ENCODE measurements at regions not wholly inside any gene's neighbourhood (a gene's known extent, or its start where the extent isn't known, plus 50 kb on each side); places are given as distances from the start of the nearest gene placed in this dataset.

GRCh38 chr12:127773520-127773919 is 493.4 kb upstream of the TMEM132C start:
- Histone ChIP-seq H3K18ac (ENCODE audit: extremely low read depth, low read length) (no peak overlapping the region), H4K20me1 (replicated peaks in 1 of 2; ENCODE audit: control insufficient read depth in 1 of 2, insufficient read depth in 2 of 2, low read length in 2 of 2) (no peaks in the 10 kb centered on the region), H2BK12ac (ENCODE audit: low read depth, low read length) (no peak overlapping the region), H3K56ac (replicated peaks; ENCODE audit: insufficient read length, low read depth, low read length) (no peak overlapping the region), H2BK15ac (ENCODE audit: low read length) (no peak overlapping the region), H3K27ac (ENCODE audit: low read depth, low read length) (no peak overlapping the region), H2AFZ (ENCODE audit: low read length) (no peak overlapping the region), H3K4me1 (replicated peaks in 1 of 4; ENCODE audit: control insufficient read depth in 3 of 4, insufficient read depth in 4 of 4, low read length in 3 of 4) (peaks cover 0 to 5% (median 1%) of the 10 kb centered on the region in 4 experiments; a peak in 3 of 7 replicates), H3K27me3 (replicated peaks in 1 of 4; ENCODE audit: control insufficient read depth in 3 of 4, extremely low read depth in 1 of 4, insufficient read depth in 3 of 4, low read length in 3 of 4) (no peaks in the 10 kb centered on the region), H3K79me1 (ENCODE audit: low read depth, low read length) (no peaks in the 10 kb centered on the region), H2AK5ac (ENCODE audit: low read depth, low read length) (no peak overlapping the region), H3K23ac (ENCODE audit: insufficient read length) (no peak overlapping the region), H3K79me2 (ENCODE audit: control insufficient read depth in 1 of 2, insufficient read depth in 2 of 2, low read length in 2 of 2) (no peaks in the 10 kb centered on the region), H4K5ac (ENCODE audit: insufficient read length, low read depth, low read length) (no peak overlapping the region), H3K4me3 (ENCODE audit: extremely low read depth in 1 of 4, insufficient read depth in 2 of 4, low read depth in 3 of 4, low read length in 4 of 4) (no peak overlapping the region), H3K4ac (replicated peaks; ENCODE audit: insufficient read length, low read depth, low read length) (no peak overlapping the region), H3K14ac (ENCODE audit: insufficient read length) (no peak overlapping the region), H3K36me3 (ENCODE audit: control insufficient read depth in 2 of 4, insufficient read depth in 4 of 4, low read length in 3 of 4) (no peaks in the 10 kb centered on the region), H4K8ac (ENCODE audit: extremely low read depth, insufficient read depth, low read length) (no peak overlapping the region), H3K9me3 (ENCODE audit: insufficient read depth in 2 of 2, low read depth in 1 of 2, low read length in 1 of 2) (no peaks in the 10 kb centered on the region), H4K91ac (replicated peaks; ENCODE audit: insufficient read length, low read length) (no peak overlapping the region), H3K9ac (replicated peaks in 1 of 4; ENCODE audit: extremely low read depth in 1 of 4, low read depth in 3 of 4, low read length in 3 of 4) (no peak overlapping the region), H3K23me2 (ENCODE audit: low read depth, low read length) (no peaks in the 10 kb centered on the region), H2BK20ac (ENCODE audit: low read length) (no peak overlapping the region), H3K4me2 (ENCODE audit: insufficient read depth in 1 of 2, low read depth in 2 of 2, low read length in 2 of 2) (no peak overlapping the region), H2BK120ac (replicated peaks; ENCODE audit: low read depth, low read length) (no peak overlapping the region), H2BK5ac (ENCODE audit: low read depth, low read length) (no peak overlapping the region)
- 78% methylated on average over 6 of the region's 6 CpGs; no CpG with 5 or more reads in 1 of the 2 experiments for WGBS, 2 experiments (ENCODE audit: extremely low coverage in 1 of 2, insufficient coverage in 1 of 2, insufficient read length in 1 of 2, insufficient replicate concordance in 2 of 2, low coverage in 1 of 2, low lambda C conversion rate in 2 of 2, missing lambda C conversion rate in 1 of 2)
- no peak for DNase-seq (ENCODE audit: low read depth in 1 of 2, low spot score in 2 of 2)
- TF ChIP-seq YY1 (IDR thresholded peaks at IDR 0.05; ENCODE audit: low read depth, low read length) (no peak), CHD1 (IDR thresholded peaks at IDR 0.05; ENCODE audit: low read depth, low read length) (no peak), POU5F1 (IDR thresholded peaks at IDR 0.05; ENCODE audit: low read depth, low read length) (no peak), ATF3 (IDR thresholded peaks at IDR 0.05; ENCODE audit: insufficient read depth, low read depth, low read length) (no peak), SRF (IDR thresholded peaks at IDR 0.05; ENCODE audit: low read depth, low read length) (no peak), RXRA (IDR thresholded peaks at IDR 0.05; ENCODE audit: insufficient read depth, low read depth, low read length) (no peak), CTCF (IDR thresholded peaks at IDR 0.05; ENCODE audit: control extremely low read depth in 1 of 3, insufficient read depth in 1 of 3, low read depth in 1 of 3, low read length in 3 of 3) (peak; percentile 59 to 97 (median 79)), RAD21 (IDR thresholded peaks at IDR 0.05 in 1 of 2, conservative IDR thresholded peaks at IDR 0.05 in 1 of 2; ENCODE audit: low read depth in 2 of 2, low read length in 2 of 2) (peak; percentile 67 to 76), TBP (IDR thresholded peaks at IDR 0.05; ENCODE audit: low read depth, low read length) (no peak), JUN (IDR thresholded peaks at IDR 0.05; ENCODE audit: low read depth, low read length) (no peak)
- FAIRE-seq, result peak; percentile 82
- ChIA-PET POLR2A (ENCODE audit: partially characterized antibody) (no interaction called here), CTCF (ENCODE audit: partially characterized antibody) (interaction anchor here (0.7 to 4.7 kb wide), 22 partner anchors 9 to 295 kb away, joined by 3 to 15 read pairs (median 4); no protein-coding TSS in a partner anchor)
